OCI-LY1 (cell line): ENCODE measurements at regions not wholly inside any gene's neighbourhood (a gene's known extent, or its start where the extent isn't known, plus 50 kb on each side); places are given as distances from the start of the nearest gene placed in this dataset.

Experiments used
- CTCF ChIP-seq: fragments of 200-600 bp; sonication (generic), shearing (Covaris generic); IDR thresholded peaks from 2 replicates; pipeline ENCODE4 v1.5.1; 2017; ENCODE audit warnings: mild to moderate bottlenecking, antibody characterized with exemption, low read length, moderate library complexity, mixed read lengths
- EZH2 ChIP-seq: fragments of 200-600 bp; sonication (generic), shearing (Covaris generic); IDR thresholded peaks from 2 replicates; pipeline ENCODE4 v1.8.0; 2017; ENCODE audit warnings: borderline replicate concordance, mixed run types, mild to moderate bottlenecking, antibody characterized with exemption, low read length, moderate library complexity, mixed read lengths

- TF ChIP-seq CTCF (no peak), EZH2 (no peak)
These were observed 194.9 kb upstream of the HAAO start for GRCh38 chr2:42987112-42987922.
